ENCODE measurements at regions not wholly inside any gene's neighbourhood (a gene's known extent, or its start where the extent isn't known, plus 50 kb on each side); places are given as distances from the start of the nearest gene placed in this dataset.

DNA sequence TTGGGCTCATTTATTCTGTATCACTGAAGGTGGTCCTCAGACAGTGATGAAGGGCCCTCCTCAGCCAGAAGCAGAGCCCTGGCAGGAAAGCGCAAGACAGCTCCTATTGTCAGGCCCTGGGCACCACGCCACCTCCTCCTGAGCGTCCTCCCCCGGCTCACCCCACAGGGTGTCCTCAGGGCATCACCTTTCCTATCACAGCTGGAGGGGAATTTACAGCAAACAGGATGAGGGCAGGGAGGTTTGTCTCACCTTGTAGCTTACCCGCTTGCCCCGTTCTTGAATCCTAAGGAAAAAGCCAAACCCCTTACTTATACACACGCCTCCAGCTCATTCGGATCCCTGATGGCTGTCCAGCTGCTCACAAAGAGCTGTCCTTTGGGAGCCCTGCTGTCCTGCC lies 50.2 kb upstream of the LANCL2 start:
- TF ChIP-seq EZH2phosphoT487 (conservative IDR thresholded peaks at IDR 0.05; ENCODE audit: low read length), result no peak
- TF ChIP-seq, protein P1, sequence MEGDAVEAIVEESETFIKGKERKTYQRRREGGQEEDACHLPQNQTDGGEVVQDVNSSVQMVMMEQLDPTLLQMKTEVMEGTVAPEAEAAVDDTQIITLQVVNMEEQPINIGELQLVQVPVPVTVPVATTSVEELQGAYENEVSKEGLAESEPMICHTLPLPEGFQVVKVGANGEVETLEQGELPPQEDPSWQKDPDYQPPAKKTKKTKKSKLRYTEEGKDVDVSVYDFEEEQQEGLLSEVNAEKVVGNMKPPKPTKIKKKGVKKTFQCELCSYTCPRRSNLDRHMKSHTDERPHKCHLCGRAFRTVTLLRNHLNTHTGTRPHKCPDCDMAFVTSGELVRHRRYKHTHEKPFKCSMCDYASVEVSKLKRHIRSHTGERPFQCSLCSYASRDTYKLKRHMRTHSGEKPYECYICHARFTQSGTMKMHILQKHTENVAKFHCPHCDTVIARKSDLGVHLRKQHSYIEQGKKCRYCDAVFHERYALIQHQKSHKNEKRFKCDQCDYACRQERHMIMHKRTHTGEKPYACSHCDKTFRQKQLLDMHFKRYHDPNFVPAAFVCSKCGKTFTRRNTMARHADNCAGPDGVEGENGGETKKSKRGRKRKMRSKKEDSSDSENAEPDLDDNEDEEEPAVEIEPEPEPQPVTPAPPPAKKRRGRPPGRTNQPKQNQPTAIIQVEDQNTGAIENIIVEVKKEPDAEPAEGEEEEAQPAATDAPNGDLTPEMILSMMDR (IDR thresholded peaks at IDR 0.05; ENCODE audit: insufficient read depth, low read length, poor library complexity, severe bottlenecking), result no peak
- H2AFZ ChIP-seq (ENCODE audit: low read depth, low read length, severe bottlenecking), result no peak overlapping the region
- H3K36me3 ChIP-seq (ENCODE audit: low read length), result no peaks in the 10 kb centered on the region
- H3K9me3 ChIP-seq (ENCODE audit: insufficient read depth, low read length), result no peaks in the 10 kb centered on the region
- H3K27ac ChIP-seq (ENCODE audit: low read depth, low read length), result no peak overlapping the region
- no peak overlapping the region for H3K9ac ChIP-seq (ENCODE audit: low read length)
- H3F3A ChIP-seq (ENCODE audit: insufficient read depth), result no peaks in the 10 kb centered on the region
- no peaks in the 10 kb centered on the region for H4K20me1 ChIP-seq (ENCODE audit: low read depth, low read length)
- no peaks in the 10 kb centered on the region for H3K27me3 ChIP-seq (ENCODE audit: low read length)
- no peak overlapping the region for H3K4me3 ChIP-seq (ENCODE audit: insufficient read depth, low read length, poor library complexity, severe bottlenecking)
- H3K79me2 ChIP-seq (ENCODE audit: insufficient read depth, low read length), result no peaks in the 10 kb centered on the region
- no peaks in the 10 kb centered on the region for H3K9me2 ChIP-seq (replicated peaks; ENCODE audit: insufficient read depth, low read length)
- H3K4me2 ChIP-seq (ENCODE audit: low read depth, low read length, poor library complexity, severe bottlenecking), result no peak overlapping the region
